Neural progenitor cell (in vitro differentiated cells): ENCODE measurements at regions not wholly inside any gene's neighbourhood (a gene's known extent, or its start where the extent isn't known, plus 50 kb on each side); places are given as distances from the start of the nearest gene placed in this dataset.

ENCODE experiments used
- DNase-seq: peaks from one replicate; pipeline ENCODE4 v3.0.0-alpha.2; 2016; ENCODE audit warnings: low spot score
- H2AFZ ChIP-seq: fragments of 200-600 bp; sonication (generic); replicated peaks from 2 replicates; pipeline ENCODE4 v1.6.1; 2016; ENCODE audit warnings: antibody characterized with exemption
- H3F3A ChIP-seq: fragments of 200-600 bp; sonication (generic); 2 replicates; pipeline ENCODE4 v1.6.1; 2016; ENCODE audit warnings: antibody characterized with exemption, low read depth
- H3K27ac ChIP-seq: fragments of 200-600 bp; sonication (generic); 2 replicates; pipeline ENCODE4 v1.5.1; 2016; ENCODE audit warnings: mild to moderate bottlenecking
- H3K27me3 ChIP-seq: fragments of 200-600 bp; sonication (generic); 2 replicates; pipeline ENCODE4 v1.6.1; 2016; ENCODE audit warnings: mild to moderate bottlenecking, moderate library complexity
- H3K36me3 ChIP-seq: fragments of 200-600 bp; sonication (generic); 2 replicates; pipeline ENCODE4 v1.5.1; 2016
- H3K4me1 ChIP-seq: fragments of 200-600 bp; sonication (generic); 2 replicates; pipeline ENCODE4 v1.6.1; 2016; ENCODE audit warnings: mixed run types
- H3K4me2 ChIP-seq: fragments of 200-600 bp; sonication (generic); 2 replicates; pipeline ENCODE4 v1.6.1; 2016
- H3K4me3 ChIP-seq: fragments of 200-600 bp; sonication (generic); 2 replicates; pipeline ENCODE4 v1.5.1; 2016
- H3K79me2 ChIP-seq: fragments of 200-600 bp; sonication (generic); 2 replicates; pipeline ENCODE4 v1.6.1; 2016; ENCODE audit warnings: low read depth
- H3K9ac ChIP-seq: fragments of 200-600 bp; sonication (generic); 2 replicates; pipeline ENCODE4 v1.6.1; 2016
- H3K9me3 ChIP-seq: fragments of 200-600 bp; sonication (generic); 2 replicates; pipeline ENCODE4 v1.5.1; 2016; ENCODE audit warnings: low read depth
- H4K20me1 ChIP-seq: fragments of 200-600 bp; sonication (generic); 2 replicates; pipeline ENCODE4 v1.6.1; 2016; ENCODE audit warnings: low read depth
- H3K27ac Mint-ChIP-seq: 3 replicates; pipeline ENCODE4 v1.8.0; 2021; ENCODE audit warnings: mixed read lengths
- H3K27me3 Mint-ChIP-seq: 2 replicates; pipeline ENCODE4 v1.8.0; 2022; ENCODE audit warnings: low read depth, mild to moderate bottlenecking, inconsistent platforms, moderate library complexity, mixed read lengths; ENCODE audit not compliant: insufficient read depth
- H3K36me3 Mint-ChIP-seq: 3 replicates; pipeline ENCODE4 v1.8.0; 2021; ENCODE audit warnings: mixed read lengths
- H3K4me1 Mint-ChIP-seq: 3 replicates; pipeline ENCODE4 v1.8.0; 2021; ENCODE audit warnings: mixed read lengths
- H3K4me3 Mint-ChIP-seq: 3 replicates; pipeline ENCODE4 v1.8.0; 2021; ENCODE audit warnings: mild to moderate bottlenecking, moderate library complexity, mixed read lengths
- H3K9me3 Mint-ChIP-seq: 3 replicates; pipeline ENCODE4 v1.8.0; 2020; ENCODE audit warnings: mixed read lengths
- CTCF ChIP-seq: fragments of 200-600 bp; sonication (generic); IDR thresholded peaks from 2 replicates; pipeline ENCODE4 v1.5.1; 2017; ENCODE audit warnings: antibody characterized with exemption, mild to moderate bottlenecking
- EZH2 ChIP-seq: fragments of 200-600 bp; sonication (generic); IDR thresholded peaks from 2 replicates; pipeline ENCODE4 v1.6.1; 2017; ENCODE audit warnings: antibody characterized with exemption, mild to moderate bottlenecking, moderate library complexity
- EZH2phosphoT487 ChIP-seq: fragments of 200-600 bp; sonication (generic); IDR thresholded peaks from 2 replicates; pipeline ENCODE4 v1.6.1; 2017; ENCODE audit warnings: antibody characterized with exemption

GRCh38 chr3:190718671-190719070 lies 143.8 kb downstream of the GMNC start:
- Histone ChIP-seq H3K36me3 (no peaks in the 10 kb centered on the region), H3K4me3 (no peak overlapping the region), H3K4me1 (no peaks in the 10 kb centered on the region), H3K27me3 (no peaks in the 10 kb centered on the region), H3K27ac (no peak overlapping the region), H3K4me2 (no peak overlapping the region), H4K20me1 (no peaks in the 10 kb centered on the region), H2AFZ (no peak overlapping the region), H3K79me2 (no peaks in the 10 kb centered on the region), H3K9me3 (no peaks in the 10 kb centered on the region), H3K9ac (no peak overlapping the region), H3F3A (no peaks in the 10 kb centered on the region)
- no peak for DNase-seq
- TF ChIP-seq EZH2phosphoT487, result no peak
- TF ChIP-seq CTCF, result no peak
- no peak for TF ChIP-seq EZH2
- no peaks in the 10 kb centered on the region for H3K27me3 Mint-ChIP-seq
- H3K27ac Mint-ChIP-seq, result no peak overlapping the region
- no peaks in the 10 kb centered on the region for H3K9me3 Mint-ChIP-seq
- H3K4me1 Mint-ChIP-seq, result peaks cover 3% of the 10 kb centered on the region
- H3K4me3 Mint-ChIP-seq, result no peak overlapping the region
- H3K36me3 Mint-ChIP-seq, result no peaks in the 10 kb centered on the region

GRCh38 chr3:190718097-190718496 lies 144.4 kb downstream of the GMNC start:
- Histone ChIP-seq H2AFZ (peak overlapping the region; percentile 8), H3K36me3 (no peaks in the 10 kb centered on the region), H3K4me1 (no peaks in the 10 kb centered on the region), H3K4me2 (no peak overlapping the region), H3K4me3 (no peak overlapping the region), H3K79me2 (no peaks in the 10 kb centered on the region), H3K9me3 (no peaks in the 10 kb centered on the region), H3K27ac (no peak overlapping the region), H3K27me3 (no peaks in the 10 kb centered on the region), H4K20me1 (no peaks in the 10 kb centered on the region), H3F3A (no peaks in the 10 kb centered on the region), H3K9ac (no peak overlapping the region)
- no peak for TF ChIP-seq EZH2phosphoT487
- TF ChIP-seq CTCF, result no peak
- no peak for TF ChIP-seq EZH2
- Mint-ChIP-seq H3K4me1 (peaks cover 3% of the 10 kb centered on the region), H3K4me3 (no peak overlapping the region), H3K9me3 (no peaks in the 10 kb centered on the region), H3K36me3 (no peaks in the 10 kb centered on the region), H3K27ac (no peak overlapping the region), H3K27me3 (no peaks in the 10 kb centered on the region)
- no peak for DNase-seq

- Mint-ChIP-seq H3K4me1 (peaks cover 3% of the 10 kb centered on the region), H3K4me3 (no peak overlapping the region), H3K27ac (no peak overlapping the region), H3K9me3 (no peaks in the 10 kb centered on the region), H3K36me3 (no peaks in the 10 kb centered on the region), H3K27me3 (no peaks in the 10 kb centered on the region)
- H3K79me2 ChIP-seq, result no peaks in the 10 kb centered on the region
- no peaks in the 10 kb centered on the region for H3K9me3 ChIP-seq
- H3K9ac ChIP-seq, result no peak overlapping the region
- H4K20me1 ChIP-seq, result no peaks in the 10 kb centered on the region
- H3K27me3 ChIP-seq, result no peaks in the 10 kb centered on the region
- no peak for DNase-seq
- no peaks in the 10 kb centered on the region for H3F3A ChIP-seq
- H3K27ac ChIP-seq, result no peak overlapping the region
- no peak for TF ChIP-seq EZH2phosphoT487
- TF ChIP-seq CTCF, result no peak
- TF ChIP-seq EZH2, result no peak
- no peak overlapping the region for H3K4me3 ChIP-seq
- H3K36me3 ChIP-seq, result no peaks in the 10 kb centered on the region
- no peak overlapping the region for H3K4me2 ChIP-seq
- no peaks in the 10 kb centered on the region for H3K4me1 ChIP-seq
- no peak overlapping the region for H2AFZ ChIP-seq
Measured at GRCh38 chr3:190716961-190717360, 145.5 kb downstream of the GMNC start.

- Histone ChIP-seq H3K4me3 (no peak overlapping the region), H3K4me2 (no peak overlapping the region), H3K9ac (no peak overlapping the region), H3K36me3 (no peaks in the 10 kb centered on the region), H3K9me3 (no peaks in the 10 kb centered on the region), H3K27ac (no peak overlapping the region), H3K4me1 (no peaks in the 10 kb centered on the region), H2AFZ (no peak overlapping the region), H4K20me1 (no peaks in the 10 kb centered on the region), H3K27me3 (no peaks in the 10 kb centered on the region), H3F3A (no peaks in the 10 kb centered on the region), H3K79me2 (no peaks in the 10 kb centered on the region)
- no peak for TF ChIP-seq EZH2phosphoT487
- TF ChIP-seq EZH2, result no peak
- no peak for TF ChIP-seq CTCF
- H3K4me3 Mint-ChIP-seq, result no peak overlapping the region
- no peaks in the 10 kb centered on the region for H3K36me3 Mint-ChIP-seq
- peaks cover under 1% of the 10 kb centered on the region for H3K4me1 Mint-ChIP-seq
- DNase-seq, result no peak
- no peaks in the 10 kb centered on the region for H3K27me3 Mint-ChIP-seq
- no peaks in the 10 kb centered on the region for H3K9me3 Mint-ChIP-seq
- no peak overlapping the region for H3K27ac Mint-ChIP-seq
Measured at GRCh38 chr3:190716211-190716610, 146.3 kb downstream of the GMNC start.
